GM10266 (cell line): ENCODE measurements at regions not wholly inside any gene's neighbourhood (a gene's known extent, or its start where the extent isn't known, plus 50 kb on each side); places are given as distances from the start of the nearest gene placed in this dataset.

Source experiments
- DNase-seq: peaks from one replicate; pipeline ENCODE4 v3.0.0; 2012; ENCODE audit errors: extremely low spot score
- TF ChIP-seq, protein P1 (sequence below): IDR thresholded peaks from 2 replicates; pipeline ENCODE4 v1.5.1; 2012; ENCODE audit warnings: mild to moderate bottlenecking, low read depth; ENCODE audit not compliant: control insufficient read depth, insufficient read depth; ENCODE audit errors: missing control alignments

DNA sequence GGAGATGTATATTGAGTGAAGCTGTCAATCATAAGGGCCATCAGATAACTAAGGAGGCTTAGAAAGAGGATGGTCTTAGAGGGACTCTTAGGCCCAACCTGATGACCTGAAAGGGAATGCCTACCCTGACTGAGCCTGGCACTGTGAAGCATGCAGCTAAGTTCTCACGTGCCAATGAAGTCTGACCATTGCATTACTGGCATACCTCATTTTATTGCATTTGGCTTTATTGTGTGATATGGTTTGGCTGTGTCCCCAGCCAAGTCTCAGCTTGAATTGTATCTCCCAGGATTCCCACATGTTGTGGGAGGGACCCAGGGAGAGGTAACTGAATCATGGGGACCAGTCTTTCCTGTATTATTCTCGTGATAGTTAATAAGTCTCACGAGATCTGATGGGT, 421.6 kb upstream of the SGCD start:
- DNase-seq, result no peak
- TF ChIP-seq, protein P1, sequence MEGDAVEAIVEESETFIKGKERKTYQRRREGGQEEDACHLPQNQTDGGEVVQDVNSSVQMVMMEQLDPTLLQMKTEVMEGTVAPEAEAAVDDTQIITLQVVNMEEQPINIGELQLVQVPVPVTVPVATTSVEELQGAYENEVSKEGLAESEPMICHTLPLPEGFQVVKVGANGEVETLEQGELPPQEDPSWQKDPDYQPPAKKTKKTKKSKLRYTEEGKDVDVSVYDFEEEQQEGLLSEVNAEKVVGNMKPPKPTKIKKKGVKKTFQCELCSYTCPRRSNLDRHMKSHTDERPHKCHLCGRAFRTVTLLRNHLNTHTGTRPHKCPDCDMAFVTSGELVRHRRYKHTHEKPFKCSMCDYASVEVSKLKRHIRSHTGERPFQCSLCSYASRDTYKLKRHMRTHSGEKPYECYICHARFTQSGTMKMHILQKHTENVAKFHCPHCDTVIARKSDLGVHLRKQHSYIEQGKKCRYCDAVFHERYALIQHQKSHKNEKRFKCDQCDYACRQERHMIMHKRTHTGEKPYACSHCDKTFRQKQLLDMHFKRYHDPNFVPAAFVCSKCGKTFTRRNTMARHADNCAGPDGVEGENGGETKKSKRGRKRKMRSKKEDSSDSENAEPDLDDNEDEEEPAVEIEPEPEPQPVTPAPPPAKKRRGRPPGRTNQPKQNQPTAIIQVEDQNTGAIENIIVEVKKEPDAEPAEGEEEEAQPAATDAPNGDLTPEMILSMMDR, result no peak

DNA sequence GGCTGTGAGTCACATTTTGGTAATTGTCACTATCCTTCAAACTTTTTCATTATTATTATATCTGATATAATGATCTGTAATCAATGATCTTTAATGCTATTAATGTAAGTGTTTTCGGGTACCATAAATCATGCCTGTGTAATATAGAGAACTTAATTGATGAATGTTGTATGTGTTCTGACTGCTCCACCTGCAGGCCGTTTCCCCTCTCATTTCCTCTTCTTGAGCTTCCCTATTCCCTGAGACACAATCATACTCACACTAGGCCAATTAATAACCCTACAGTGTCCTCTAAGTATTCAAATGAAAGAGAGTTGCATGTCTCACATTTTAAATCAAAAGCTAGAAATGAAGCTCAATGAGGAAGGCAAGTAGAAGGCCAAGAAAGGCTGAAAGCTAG, 420.9 kb upstream of the SGCD start:
- TF ChIP-seq, protein P1, result peak; percentile 14
- no peak for DNase-seq

DNA sequence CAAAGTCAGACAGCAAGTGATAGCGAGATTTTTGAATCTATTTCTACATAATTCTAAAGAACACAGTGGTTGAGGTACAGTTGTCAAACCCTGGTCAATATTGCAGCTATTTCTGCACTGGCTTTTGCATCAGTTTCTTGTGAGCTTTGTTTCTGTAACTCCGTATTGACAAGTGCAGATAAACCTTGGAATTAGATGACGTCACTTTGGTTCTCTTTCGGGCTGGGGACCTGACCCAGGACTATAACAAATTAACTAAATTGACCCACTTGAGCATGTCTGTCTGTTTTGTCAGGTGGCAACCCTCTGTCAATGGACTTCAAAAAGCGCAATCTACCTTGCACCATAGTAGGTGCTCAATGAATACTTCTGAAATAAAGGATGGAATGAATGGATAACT, 418.4 kb upstream of the SGCD start:
- no peak for DNase-seq

DNA sequence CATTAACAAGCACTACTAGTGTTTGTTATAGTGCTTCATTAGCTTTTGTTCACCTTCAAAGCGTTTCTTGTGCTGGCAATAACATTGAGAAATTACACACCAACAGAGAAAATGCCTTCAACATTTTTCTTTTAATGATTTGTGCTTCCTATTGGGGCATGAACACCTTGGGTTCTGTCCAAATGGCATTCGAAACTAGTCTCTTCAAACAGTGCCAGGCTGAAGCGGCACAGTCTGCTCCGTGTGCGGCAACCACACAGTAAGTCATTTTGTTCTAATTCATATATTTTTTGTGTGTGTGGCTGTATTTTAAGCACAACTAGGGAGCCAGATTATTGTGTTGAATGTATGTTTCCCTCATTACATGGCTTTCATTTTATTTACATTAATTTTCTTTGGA, 414.7 kb upstream of the SGCD start:
- TF ChIP-seq, protein P1, result no peak

More for the DNA sequence above, 418.4 kb upstream of the SGCD start:
- TF ChIP-seq, protein P1, result no peak

DNA sequence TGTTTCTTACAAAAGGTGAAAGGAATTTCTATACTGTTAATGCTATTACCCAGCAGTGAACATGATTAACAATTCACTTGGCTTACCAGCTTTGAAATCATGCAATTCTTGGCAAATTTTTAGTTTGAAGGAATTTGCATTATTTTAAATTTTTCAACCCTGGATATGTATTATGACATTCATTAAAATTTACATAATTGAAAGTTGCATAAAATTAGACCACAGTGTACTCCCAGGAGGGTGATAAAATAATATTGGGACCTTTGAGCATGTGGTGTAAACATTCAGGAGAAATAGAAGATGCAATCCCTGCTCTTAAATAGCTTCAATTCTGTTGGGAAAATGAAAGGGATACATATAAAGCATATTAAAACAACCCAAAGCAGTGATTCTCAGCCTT, 412.2 kb upstream of the SGCD start:
- DNase-seq, result no peak
- TF ChIP-seq, protein P1, result no peak

More for the DNA sequence above, 414.7 kb upstream of the SGCD start:
- no peak for DNase-seq

DNA sequence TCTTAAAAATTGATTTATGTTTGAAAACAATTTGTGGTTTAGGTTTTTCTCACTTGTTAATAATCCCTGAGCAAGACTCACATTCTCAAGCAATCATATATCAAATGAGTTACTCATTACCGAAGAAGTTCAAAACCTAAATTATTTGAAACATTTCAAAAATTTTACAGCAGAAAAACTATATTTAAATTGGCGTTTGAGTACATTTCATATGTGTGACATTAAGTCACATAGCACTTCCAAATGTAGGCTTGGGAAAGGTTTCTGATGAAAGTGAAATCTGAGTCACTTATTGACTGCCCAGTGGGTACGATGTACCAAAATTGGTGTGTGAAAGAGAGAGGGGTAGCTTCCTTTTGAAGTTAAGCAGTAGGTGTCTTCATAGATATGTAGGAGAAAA, 411.4 kb upstream of the SGCD start:
- no peak for DNase-seq
- TF ChIP-seq, protein P1, result no peak

DNA sequence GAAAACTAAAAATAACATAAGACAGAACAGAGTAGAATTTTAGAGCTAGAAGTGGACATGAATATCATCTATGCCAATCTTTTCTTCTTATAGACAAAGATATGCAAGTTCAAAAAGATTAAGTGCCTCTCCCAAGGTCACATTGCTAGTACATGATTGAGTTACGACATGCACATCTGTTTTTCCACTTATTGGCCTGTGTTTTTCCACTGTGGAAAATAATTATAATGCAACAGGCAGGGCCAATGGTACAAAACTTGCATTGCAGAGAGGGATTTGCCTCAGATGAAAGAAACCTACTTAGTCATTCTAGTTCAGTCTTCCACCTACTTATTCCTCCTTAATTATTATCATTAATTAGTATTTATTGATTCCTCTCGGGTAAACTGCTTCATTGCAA, 407.8 kb upstream of the SGCD start:
- no peak for DNase-seq
- TF ChIP-seq, protein P1, result no peak
